ENCODE measurements at regions not wholly inside any gene's neighbourhood (a gene's known extent, or its start where the extent isn't known, plus 50 kb on each side); places are given as distances from the start of the nearest gene placed in this dataset.

DNA sequence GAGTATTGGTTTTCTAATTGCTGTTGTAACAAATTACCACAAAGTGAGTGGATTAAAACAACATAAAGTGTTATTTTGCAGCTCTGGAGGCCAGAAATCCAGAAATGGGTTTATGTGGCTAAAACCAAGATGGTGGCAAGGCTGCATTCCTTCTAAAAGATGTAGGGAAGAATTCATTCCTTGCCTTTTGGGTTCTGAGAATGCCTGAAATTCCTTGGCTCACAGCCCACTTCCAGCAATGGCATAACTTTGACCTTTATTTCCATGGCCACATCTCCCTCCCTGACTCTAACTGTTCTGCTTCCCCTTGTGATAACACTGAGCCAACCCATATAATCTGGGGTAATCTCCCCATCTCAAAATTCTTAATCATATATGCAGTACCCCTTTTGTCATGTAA, 269.6 kb upstream of the RPL38 start:
- Mint-ChIP-seq H3K27ac (no peak overlapping the region), H3K9me3 (no peaks in the 10 kb centered on the region), H3K4me1 (no peaks in the 10 kb centered on the region), H3K27me3 (peaks cover 14% of the 10 kb centered on the region), H3K36me3 (no peaks in the 10 kb centered on the region), H3K4me3 (no peak overlapping the region)
- DNase-seq (ENCODE audit: low spot score in 2 of 2) = no peak
- no peak for ATAC-seq (ENCODE audit: low read depth)

DNA sequence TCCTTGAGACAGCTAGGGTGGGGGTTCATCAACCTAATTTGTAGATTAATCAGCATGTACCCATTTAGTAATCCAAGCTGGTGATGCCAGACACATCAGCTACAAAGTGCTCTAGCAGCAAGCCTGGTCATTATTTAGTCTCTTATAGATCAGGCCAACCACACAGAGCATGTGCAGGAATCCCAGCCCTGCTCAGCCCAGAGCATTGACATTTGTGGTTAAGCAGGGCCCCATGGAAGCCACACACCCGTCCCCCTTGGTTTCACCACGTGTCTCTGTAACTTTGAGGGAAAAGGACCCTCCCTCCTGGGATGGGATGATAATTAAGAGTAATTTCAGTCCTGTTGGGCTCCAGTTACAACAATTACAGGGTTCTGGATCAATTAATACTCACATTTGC, 268.8 kb upstream of the RPL38 start:
- H3K27me3 Mint-ChIP-seq = peaks cover 16% of the 10 kb centered on the region
- H3K4me1 Mint-ChIP-seq = no peaks in the 10 kb centered on the region
- H3K36me3 Mint-ChIP-seq = no peaks in the 10 kb centered on the region
- no peak overlapping the region for H3K4me3 Mint-ChIP-seq
- no peaks in the 10 kb centered on the region for H3K9me3 Mint-ChIP-seq
- no peak overlapping the region for H3K27ac Mint-ChIP-seq
- ATAC-seq (ENCODE audit: low read depth) = no peak
- DNase-seq (ENCODE audit: low spot score in 2 of 2) = no peak

DNA sequence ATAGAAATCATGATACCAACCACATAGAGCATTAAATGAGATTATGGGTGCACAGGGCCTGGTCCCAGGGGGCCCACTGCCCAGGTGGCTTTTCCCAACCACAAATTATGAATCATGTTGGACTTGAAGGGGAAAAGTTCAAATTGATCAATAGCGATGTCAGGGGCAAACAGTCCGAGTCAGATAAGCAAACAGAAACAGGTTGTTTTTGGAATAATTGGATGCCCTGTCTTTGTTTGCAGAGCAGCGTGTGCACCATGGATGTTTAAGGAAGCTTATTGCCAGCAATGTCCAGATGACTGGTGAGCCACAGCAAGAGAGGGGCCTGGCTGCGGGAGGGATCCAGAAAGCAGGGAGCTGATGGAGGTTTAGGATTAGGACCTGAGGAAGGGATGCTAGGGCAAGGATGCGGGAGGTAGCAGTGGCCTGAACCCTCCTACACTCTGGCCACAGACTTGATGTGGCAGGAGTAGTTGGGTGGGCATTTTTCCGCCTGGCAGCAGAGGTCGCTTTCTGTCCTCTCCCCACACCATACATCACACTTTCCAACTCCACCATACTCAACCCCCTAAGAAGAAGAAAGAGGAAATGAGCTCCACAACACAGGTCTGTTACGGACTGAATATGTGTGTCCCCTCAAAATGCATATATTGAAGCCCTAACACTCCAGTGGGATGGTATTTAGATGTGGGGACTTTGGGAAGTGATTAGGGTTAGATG, 266.4 kb upstream of the RPL38 start:
- H3K36me3 Mint-ChIP-seq = no peaks in the 10 kb centered on the region
- ATAC-seq (ENCODE audit: low read depth) = no peak
- H3K4me3 Mint-ChIP-seq = no peak overlapping the region
- no peaks in the 10 kb centered on the region for H3K9me3 Mint-ChIP-seq
- no peaks in the 10 kb centered on the region for H3K4me1 Mint-ChIP-seq
- peaks cover 22% of the 10 kb centered on the region for H3K27me3 Mint-ChIP-seq
- no peak for DNase-seq (ENCODE audit: low spot score in 2 of 2)
- no peak overlapping the region for H3K27ac Mint-ChIP-seq

DNA sequence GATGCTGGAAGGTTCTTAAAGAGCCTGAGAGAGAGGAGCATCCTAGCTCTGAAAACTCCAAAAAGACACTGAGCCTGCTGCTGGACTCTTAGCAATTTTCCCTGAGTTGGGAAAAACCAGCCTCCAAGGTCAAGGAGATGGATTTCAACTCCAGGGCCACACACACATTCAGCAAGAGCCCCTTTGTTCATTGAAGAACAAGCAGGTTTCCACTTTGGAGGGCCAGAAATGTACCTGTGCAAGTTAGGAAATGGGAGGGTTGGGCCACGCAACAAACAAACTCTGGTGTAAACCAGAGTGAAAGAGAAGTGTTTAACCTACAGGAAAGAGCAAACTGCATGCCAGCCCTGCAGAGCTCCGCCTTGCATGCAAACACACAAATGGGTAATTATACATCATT, 264.8 kb upstream of the RPL38 start:
- Mint-ChIP-seq H3K27me3 (peaks cover 22% of the 10 kb centered on the region), H3K9me3 (no peaks in the 10 kb centered on the region), H3K4me3 (no peak overlapping the region), H3K27ac (no peak overlapping the region), H3K36me3 (no peaks in the 10 kb centered on the region), H3K4me1 (no peaks in the 10 kb centered on the region)
- ATAC-seq (ENCODE audit: low read depth) (no peak), DNase-seq (ENCODE audit: low spot score in 2 of 2) (no peak)

DNA sequence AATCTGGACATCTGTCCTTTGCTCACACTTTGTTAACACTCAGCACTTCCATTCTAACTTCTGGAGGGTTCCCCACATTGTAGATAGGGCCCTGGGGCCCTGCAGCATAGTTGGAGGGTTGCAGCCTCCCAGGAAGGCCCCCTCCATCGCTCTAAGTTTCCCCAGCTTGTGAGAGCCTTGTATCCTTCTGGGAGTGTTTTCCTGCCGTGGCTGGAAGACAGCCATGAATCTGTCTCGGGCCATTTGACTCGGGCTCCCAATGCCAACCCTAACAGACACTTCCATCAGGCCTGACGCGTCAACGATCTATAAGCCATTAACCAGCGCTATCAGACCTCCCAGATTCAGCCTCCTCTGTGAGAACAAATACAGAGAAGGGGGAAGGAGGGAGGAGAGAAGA, 263.7 kb upstream of the RPL38 start:
- H3K27me3 Mint-ChIP-seq = peaks cover 25% of the 10 kb centered on the region
- H3K27ac Mint-ChIP-seq = no peak overlapping the region
- no peak for ATAC-seq (ENCODE audit: low read depth)
- DNase-seq (ENCODE audit: low spot score in 2 of 2) = no peak
- no peaks in the 10 kb centered on the region for H3K36me3 Mint-ChIP-seq
- H3K4me3 Mint-ChIP-seq = no peak overlapping the region
- no peaks in the 10 kb centered on the region for H3K9me3 Mint-ChIP-seq
- H3K4me1 Mint-ChIP-seq = no peaks in the 10 kb centered on the region

DNA sequence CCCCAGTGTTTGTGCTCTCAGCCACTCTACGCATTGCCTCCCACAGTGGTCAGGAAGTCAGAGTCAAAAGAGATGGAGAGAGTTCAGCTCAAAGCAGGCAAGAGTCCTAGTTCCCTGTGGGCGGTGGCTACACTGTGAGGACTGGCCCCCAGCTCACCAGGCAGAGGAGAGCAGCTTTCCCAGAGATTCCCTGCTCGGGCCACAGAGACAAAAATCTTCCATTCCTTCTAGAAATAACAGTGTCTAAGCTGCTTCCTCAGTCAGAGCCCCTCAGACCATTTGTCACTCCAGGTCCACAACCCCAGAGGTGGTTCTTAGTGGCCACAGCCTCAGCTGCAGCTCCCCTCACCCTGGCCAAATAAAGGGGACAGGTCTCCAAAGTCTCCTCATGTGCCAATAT, 263.0 kb upstream of the RPL38 start:
- no peak for DNase-seq (ENCODE audit: low spot score in 2 of 2)
- Mint-ChIP-seq H3K4me3 (no peak overlapping the region), H3K27ac (no peak overlapping the region), H3K4me1 (no peaks in the 10 kb centered on the region), H3K9me3 (no peaks in the 10 kb centered on the region), H3K27me3 (peaks cover 25% of the 10 kb centered on the region), H3K36me3 (no peaks in the 10 kb centered on the region)
- no peak for ATAC-seq (ENCODE audit: low read depth)

DNA sequence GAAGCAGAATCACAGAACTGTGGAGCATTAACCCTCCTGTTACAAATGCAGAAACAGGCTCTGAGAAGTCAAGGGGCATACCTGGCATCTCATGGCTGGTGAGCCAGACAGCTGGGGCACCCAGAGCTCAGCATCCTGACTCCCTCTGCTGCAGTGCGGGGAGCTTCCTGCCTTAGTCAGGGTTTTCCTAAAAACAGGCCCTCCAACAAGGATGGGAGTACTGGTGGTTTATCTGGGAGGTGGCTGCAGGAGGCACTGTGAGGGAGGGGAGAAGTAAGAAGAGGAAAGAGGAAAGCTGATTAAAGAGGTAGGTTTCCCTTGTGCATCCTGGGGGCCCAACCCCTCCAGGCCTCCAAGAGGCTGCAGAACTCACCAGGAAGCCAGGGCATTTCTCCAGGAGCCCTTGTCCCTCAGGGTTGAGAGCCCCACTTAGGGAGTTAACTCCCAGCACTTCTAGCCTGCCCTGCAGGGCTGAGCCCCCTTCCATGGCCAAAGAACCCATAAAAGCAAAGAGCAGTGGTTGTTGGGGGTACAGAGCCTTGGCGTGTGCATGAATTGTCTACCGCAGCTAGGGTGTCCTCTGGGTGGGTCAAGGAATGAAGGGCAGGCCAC, 261.5 kb upstream of the RPL38 start:
- DNase-seq (ENCODE audit: low spot score in 2 of 2) (no peak), ATAC-seq (ENCODE audit: low read depth) (no peak)
- Mint-ChIP-seq H3K27ac (no peak overlapping the region), H3K36me3 (no peaks in the 10 kb centered on the region), H3K27me3 (peaks cover 22% of the 10 kb centered on the region), H3K4me1 (no peaks in the 10 kb centered on the region), H3K9me3 (no peaks in the 10 kb centered on the region), H3K4me3 (no peak overlapping the region)

DNA sequence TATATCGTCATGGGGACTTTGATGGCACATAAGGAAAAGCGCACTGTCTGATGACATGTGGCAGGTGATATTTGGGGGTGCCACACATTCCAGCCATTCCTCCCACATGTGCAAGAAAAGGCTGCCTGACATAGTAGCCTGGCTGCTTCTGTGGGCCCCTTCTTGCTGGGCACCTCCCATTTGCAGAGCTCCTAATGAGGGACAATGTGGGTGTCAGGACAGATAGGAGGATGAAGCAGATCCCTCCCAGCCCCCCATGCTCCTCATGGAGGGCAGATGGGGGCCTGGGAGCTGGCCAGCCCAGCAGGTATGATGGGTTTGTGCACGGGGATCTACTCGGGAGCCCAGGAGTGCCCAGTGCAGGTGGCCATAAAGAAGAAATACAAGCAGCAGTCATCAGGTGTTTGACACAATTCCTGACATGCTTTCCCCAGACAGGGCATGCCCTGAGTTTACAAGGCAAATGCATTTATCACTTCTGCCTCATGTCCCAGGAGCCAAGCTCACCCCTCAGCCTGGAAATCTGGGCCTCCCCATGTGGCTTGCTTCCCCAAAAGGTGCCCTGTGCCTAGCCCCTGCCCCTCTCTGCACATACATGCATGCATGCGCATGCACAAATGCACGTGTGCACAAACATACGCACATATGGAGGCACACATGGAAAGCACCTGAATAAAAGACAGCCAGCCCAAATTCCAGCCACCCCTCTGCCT, 260.6 kb upstream of the RPL38 start:
- ATAC-seq (ENCODE audit: low read depth) (no peak), DNase-seq (ENCODE audit: low spot score in 2 of 2) (no peak)
- Mint-ChIP-seq H3K4me3 (no peak overlapping the region), H3K27ac (no peak overlapping the region), H3K4me1 (no peaks in the 10 kb centered on the region), H3K27me3 (peaks cover 23% of the 10 kb centered on the region), H3K36me3 (no peaks in the 10 kb centered on the region), H3K9me3 (peaks cover 1% of the 10 kb centered on the region)

DNA sequence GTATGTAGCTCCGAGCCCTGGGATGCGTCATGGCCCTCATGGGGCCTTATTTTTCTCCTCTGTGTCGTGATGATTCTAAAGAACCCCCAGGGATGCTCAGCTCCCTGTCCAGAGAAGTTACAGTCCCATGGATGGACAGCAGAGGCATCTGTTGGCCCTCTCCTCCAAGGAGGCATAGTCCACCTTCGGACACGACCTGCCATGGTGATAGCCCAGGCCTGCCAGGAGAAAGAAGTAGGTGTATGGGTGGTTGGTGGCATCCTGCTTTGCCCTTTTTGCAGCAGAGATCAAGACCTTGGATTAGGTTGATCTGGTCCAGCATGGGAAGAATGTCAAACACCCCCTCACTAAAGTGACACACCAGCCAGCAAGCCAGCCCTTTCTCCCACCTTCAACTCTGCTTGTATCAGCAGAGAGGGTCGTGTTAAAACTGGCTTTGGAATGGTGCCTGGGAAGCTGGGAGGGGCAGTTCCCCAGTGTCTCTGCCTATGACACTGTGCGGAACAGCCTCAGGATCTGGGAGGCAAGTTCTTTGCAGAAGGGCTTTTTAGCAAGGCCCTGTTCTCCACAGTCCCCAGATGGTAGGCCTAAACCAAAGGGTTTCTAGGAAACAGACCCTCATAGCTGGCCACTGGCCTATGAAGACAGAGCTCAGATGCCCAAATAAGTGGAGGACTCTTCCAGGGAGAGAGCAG, 259.9 kb upstream of the RPL38 start:
- Mint-ChIP-seq H3K27me3 (peaks cover 22% of the 10 kb centered on the region), H3K9me3 (peaks cover 1% of the 10 kb centered on the region), H3K36me3 (no peaks in the 10 kb centered on the region), H3K27ac (no peak overlapping the region), H3K4me3 (no peak overlapping the region), H3K4me1 (no peaks in the 10 kb centered on the region)
- no peak for ATAC-seq (ENCODE audit: low read depth)
- no peak for DNase-seq (ENCODE audit: low spot score in 2 of 2)

DNA sequence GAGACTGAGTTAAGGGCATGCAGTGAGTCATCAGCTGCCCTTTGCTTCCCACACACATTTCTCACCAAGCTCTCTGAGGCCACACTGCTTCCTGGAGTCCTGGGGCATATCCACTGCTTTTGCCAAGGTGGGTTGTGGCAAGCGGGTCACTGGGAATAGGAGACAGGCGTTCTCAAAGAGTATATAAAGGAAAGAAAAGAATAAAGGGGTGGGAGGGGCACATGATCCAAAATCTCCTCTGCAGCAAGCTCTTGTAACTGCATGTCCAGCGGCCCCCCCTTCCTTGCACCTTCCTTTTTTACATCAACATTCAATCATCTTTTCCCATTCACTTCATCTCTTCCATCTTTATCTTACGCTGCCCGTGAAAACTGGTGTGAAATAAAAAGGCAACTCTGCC, 259.1 kb upstream of the RPL38 start:
- no peak overlapping the region for H3K27ac Mint-ChIP-seq
- DNase-seq (ENCODE audit: low spot score in 2 of 2) (no peak), ATAC-seq (ENCODE audit: low read depth) (no peak)
- no peak overlapping the region for H3K4me3 Mint-ChIP-seq
- peaks cover 1% of the 10 kb centered on the region for H3K9me3 Mint-ChIP-seq
- H3K36me3 Mint-ChIP-seq = no peaks in the 10 kb centered on the region
- peaks cover 22% of the 10 kb centered on the region for H3K27me3 Mint-ChIP-seq
- H3K4me1 Mint-ChIP-seq = no peaks in the 10 kb centered on the region

DNA sequence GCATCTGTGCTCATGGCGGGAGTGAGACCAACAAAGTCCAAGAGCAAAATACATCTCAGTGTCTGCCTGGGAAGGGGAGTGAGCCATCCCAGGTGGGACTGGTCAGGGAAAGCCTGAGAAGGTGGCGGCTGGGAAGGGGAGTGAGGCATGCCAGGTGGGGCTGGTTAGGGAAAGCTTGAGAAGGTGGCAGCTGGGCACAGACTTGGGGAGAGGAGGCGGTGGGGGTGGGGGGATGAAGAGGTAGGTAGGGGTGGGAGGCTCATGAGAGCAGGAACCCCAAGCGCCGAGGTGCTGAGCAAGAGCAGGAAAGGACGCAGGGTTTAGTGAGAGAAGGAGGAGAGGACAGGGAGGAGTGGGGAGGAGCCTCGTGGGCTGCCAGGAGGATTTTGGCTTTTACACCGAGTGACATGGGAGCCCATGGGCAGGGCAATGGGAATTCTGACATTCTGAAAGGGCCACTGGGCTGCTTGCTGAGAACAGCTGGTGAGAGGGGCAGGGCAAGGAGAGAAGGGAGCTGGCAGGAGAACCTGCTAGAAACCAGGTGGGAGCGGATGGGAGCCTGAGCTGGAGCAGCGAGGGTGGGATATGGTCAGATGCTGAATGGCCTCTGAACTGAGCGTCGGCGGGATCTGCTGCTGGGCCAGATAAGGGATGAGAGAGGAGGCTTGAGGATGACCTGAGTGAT, 256.1 kb upstream of the RPL38 start:
- H3K27ac Mint-ChIP-seq = no peak overlapping the region
- H3K36me3 Mint-ChIP-seq = no peaks in the 10 kb centered on the region
- DNase-seq (ENCODE audit: low spot score in 2 of 2) (no peak), ATAC-seq (ENCODE audit: low read depth) (no peak)
- peaks cover 16% of the 10 kb centered on the region for H3K27me3 Mint-ChIP-seq
- peaks cover 2% of the 10 kb centered on the region for H3K4me1 Mint-ChIP-seq
- H3K9me3 Mint-ChIP-seq = peaks cover 1% of the 10 kb centered on the region
- H3K4me3 Mint-ChIP-seq = no peak overlapping the region

DNA sequence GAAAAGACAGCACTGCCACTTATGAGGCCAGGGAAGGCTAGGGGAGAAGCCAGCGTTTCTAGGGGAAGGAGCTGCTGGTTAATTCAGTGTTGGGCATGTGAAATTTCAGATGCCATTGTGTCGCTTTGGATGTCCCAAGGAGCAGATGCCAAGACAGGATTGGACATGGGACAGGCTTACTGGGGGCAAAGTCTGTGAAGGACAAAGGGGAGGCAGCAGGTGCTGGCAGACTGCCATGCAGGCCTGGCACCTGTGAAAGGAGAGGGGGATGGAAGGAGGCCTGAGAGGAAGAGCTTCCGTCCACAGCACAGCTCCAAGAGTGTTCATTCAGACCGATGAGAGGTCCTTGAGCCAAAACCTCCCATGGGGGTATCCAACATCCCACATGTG, 255.5 kb upstream of the RPL38 start:
- Mint-ChIP-seq H3K9me3 (peaks cover 1% of the 10 kb centered on the region), H3K4me1 (peaks cover 2% of the 10 kb centered on the region), H3K36me3 (no peaks in the 10 kb centered on the region), H3K4me3 (no peak overlapping the region), H3K27me3 (peaks cover 16% of the 10 kb centered on the region), H3K27ac (no peak overlapping the region)
- no peak for ATAC-seq (ENCODE audit: low read depth)
- no peak for DNase-seq (ENCODE audit: low spot score in 2 of 2)

DNA sequence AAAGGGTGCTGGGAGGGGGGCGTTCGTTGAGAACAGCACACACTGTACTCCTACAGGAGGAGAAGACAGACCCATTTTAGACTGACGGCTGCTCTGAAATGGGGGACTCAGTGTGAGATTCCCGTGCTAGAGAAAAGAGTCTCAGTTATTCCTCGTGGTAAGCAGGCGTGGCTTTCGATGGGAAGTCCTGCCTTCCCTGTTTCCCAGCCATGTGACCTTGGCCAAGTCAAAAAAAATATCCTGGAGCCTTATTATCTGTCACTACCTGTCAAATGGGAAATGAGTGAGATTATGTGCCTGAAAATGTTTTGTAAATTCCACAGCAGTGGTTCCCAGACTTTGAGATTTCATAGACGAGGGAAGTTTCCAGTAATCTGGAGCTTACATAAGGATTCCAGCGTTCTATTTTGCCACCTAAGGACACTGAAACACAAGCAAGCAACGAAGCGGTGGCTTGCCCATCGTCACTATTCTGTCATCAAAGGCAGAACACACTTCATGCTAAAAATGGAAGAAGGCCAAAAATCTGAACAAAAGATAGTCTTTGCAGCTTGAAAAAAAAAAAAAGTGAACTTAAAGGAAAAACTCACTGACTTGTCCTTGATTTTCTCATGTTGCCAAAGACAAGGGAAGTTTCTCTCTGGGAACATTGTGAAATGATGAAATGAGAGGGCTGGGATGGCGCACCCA, 253.4 kb upstream of the RPL38 start:
- Mint-ChIP-seq H3K9me3 (peaks cover 1% of the 10 kb centered on the region), H3K4me3 (no peak overlapping the region)
- no peak for ATAC-seq (ENCODE audit: low read depth)

More for the DNA sequence above, 253.4 kb upstream of the RPL38 start:
- Mint-ChIP-seq H3K27me3 (peaks cover 13% of the 10 kb centered on the region), H3K36me3 (no peaks in the 10 kb centered on the region), H3K27ac (no peak overlapping the region), H3K4me1 (peaks cover 2% of the 10 kb centered on the region)
- no peak for DNase-seq (ENCODE audit: low spot score in 2 of 2)
